ENCODE measurements at regions not wholly inside any gene's neighbourhood (a gene's known extent, or its start where the extent isn't known, plus 50 kb on each side); places are given as distances from the start of the nearest gene placed in this dataset.

DNA sequence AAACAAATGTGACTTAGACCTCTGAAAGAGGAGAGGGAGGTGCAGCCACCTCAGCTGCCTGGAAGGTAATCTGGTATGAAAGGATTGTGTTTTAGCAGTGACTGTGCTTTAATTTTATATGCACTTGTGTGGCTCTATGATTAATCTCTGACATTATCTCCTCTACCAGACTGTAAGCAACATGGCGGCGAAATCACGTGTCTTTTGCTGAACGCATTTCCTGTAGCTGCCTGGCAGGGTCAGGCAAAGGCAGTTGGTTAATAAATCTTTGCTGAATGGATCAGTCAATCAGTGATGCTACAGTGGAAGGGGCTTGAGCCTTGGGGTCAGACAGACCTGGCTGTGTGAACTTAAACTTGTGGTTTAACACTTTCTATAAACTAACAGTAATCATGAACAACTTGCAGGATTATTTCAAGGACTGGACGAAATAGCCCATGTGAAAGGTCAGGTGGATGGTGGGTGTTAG, 96.9 kb downstream of the ADSS2 start:
- ATAC-seq = peak; percentile 34
- POLR2A ChIA-PET = no interaction called here

DNA sequence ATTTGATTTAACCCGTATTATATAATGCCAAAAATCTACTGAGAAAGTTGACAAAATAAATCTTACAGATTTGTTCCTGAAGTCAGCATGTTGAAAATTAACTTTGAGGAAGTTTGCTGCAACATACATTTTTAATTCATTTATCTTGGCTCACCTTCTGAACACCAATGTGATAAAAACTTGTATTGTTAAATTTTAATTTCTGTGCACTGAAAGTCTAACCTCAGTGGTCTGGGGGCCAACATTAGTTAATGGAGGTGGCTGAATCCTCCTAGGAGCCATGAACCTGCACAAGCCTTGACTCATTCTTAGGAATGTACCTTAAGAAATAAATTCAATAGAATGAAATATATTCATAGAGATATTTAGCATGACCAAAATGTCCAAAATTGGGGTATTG, 95.3 kb downstream of the ADSS2 start:
- no peak overlapping the region for H3K4me3 Mint-ChIP-seq
- H3K36me3 Mint-ChIP-seq (ENCODE audit: low read depth) = no peaks in the 10 kb centered on the region
- no peak for ATAC-seq
- CTCF ChIA-PET = no interaction called here
- POLR2A ChIA-PET = no interaction called here
- DNase-seq = no peak
- H3K9me3 Mint-ChIP-seq = no peaks in the 10 kb centered on the region
- intact Hi-C loops (cut with micrococcal nuclease) = no loop called here
- TF ChIP-seq, protein P1, sequence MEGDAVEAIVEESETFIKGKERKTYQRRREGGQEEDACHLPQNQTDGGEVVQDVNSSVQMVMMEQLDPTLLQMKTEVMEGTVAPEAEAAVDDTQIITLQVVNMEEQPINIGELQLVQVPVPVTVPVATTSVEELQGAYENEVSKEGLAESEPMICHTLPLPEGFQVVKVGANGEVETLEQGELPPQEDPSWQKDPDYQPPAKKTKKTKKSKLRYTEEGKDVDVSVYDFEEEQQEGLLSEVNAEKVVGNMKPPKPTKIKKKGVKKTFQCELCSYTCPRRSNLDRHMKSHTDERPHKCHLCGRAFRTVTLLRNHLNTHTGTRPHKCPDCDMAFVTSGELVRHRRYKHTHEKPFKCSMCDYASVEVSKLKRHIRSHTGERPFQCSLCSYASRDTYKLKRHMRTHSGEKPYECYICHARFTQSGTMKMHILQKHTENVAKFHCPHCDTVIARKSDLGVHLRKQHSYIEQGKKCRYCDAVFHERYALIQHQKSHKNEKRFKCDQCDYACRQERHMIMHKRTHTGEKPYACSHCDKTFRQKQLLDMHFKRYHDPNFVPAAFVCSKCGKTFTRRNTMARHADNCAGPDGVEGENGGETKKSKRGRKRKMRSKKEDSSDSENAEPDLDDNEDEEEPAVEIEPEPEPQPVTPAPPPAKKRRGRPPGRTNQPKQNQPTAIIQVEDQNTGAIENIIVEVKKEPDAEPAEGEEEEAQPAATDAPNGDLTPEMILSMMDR (IDR thresholded peaks at IDR 0.05) = no peak
- no peaks in the 10 kb centered on the region for H3K27me3 Mint-ChIP-seq
- peaks cover 11% of the 10 kb centered on the region for H3K4me1 Mint-ChIP-seq (ENCODE audit: low read depth)
- no peak overlapping the region for H3K27ac Mint-ChIP-seq

More for the DNA sequence above, 96.9 kb downstream of the ADSS2 start:
- Mint-ChIP-seq H3K4me3 (no peak overlapping the region), H3K9me3 (no peaks in the 10 kb centered on the region), H3K27ac (no peak overlapping the region), H3K36me3 (ENCODE audit: low read depth) (no peaks in the 10 kb centered on the region), H3K4me1 (ENCODE audit: low read depth) (peaks cover 14% of the 10 kb centered on the region), H3K27me3 (no peaks in the 10 kb centered on the region)
- intact Hi-C loops (cut with micrococcal nuclease) = no loop called here
- TF ChIP-seq, protein P1 (IDR thresholded peaks at IDR 0.05) = no peak
- CTCF ChIA-PET = no interaction called here
- peak; percentile 10 for DNase-seq

Data from activated CD8-positive, alpha-beta T cell treated with anti-CD3 and anti-CD28 coated beads for 36 hours (primary cell).